ENCODE measurements at regions not wholly inside any gene's neighbourhood (a gene's known extent, or its start where the extent isn't known, plus 50 kb on each side); places are given as distances from the start of the nearest gene placed in this dataset.

GRCh38 chr9:107175041-107175440, 108.0 kb upstream of the RAD23B start:
- Mint-ChIP-seq H3K9me3 (no peaks in the 10 kb centered on the region), H3K4me3 (no peak overlapping the region), H3K27ac (no peak overlapping the region), H3K36me3 (ENCODE audit: low read depth) (no peaks in the 10 kb centered on the region), H3K4me1 (peaks cover 46% of the 10 kb centered on the region), H3K27me3 (ENCODE audit: low read depth, poor library complexity) (peaks cover 7% of the 10 kb centered on the region)
- no peak for DNase-seq
- TF ChIP-seq CTCF (IDR thresholded peaks at IDR 0.05) = no peak

GRCh38 chr9:107175816-107176435, 107.2 kb upstream of the RAD23B start:
- no peak for TF ChIP-seq CTCF (IDR thresholded peaks at IDR 0.05)
- no peak for DNase-seq
- H3K27me3 Mint-ChIP-seq (ENCODE audit: low read depth, poor library complexity) = peaks cover 7% of the 10 kb centered on the region
- peaks cover 46% of the 10 kb centered on the region for H3K4me1 Mint-ChIP-seq
- no peaks in the 10 kb centered on the region for H3K9me3 Mint-ChIP-seq
- no peak overlapping the region for H3K4me3 Mint-ChIP-seq
- no peaks in the 10 kb centered on the region for H3K36me3 Mint-ChIP-seq (ENCODE audit: low read depth)
- H3K27ac Mint-ChIP-seq = peak overlapping the region; percentile 88

GRCh38 chr9:107176436-107177151, 106.5 kb upstream of the RAD23B start:
- Mint-ChIP-seq H3K9me3 (no peaks in the 10 kb centered on the region), H3K27ac (peak overlapping the region; percentile 88), H3K4me3 (no peak overlapping the region), H3K4me1 (peaks cover 46% of the 10 kb centered on the region), H3K27me3 (ENCODE audit: low read depth, poor library complexity) (peaks cover 3% of the 10 kb centered on the region), H3K36me3 (ENCODE audit: low read depth) (no peaks in the 10 kb centered on the region)
- peak; percentile 67 for DNase-seq
- no peak for TF ChIP-seq CTCF (IDR thresholded peaks at IDR 0.05)

- Mint-ChIP-seq H3K36me3 (ENCODE audit: low read depth) (no peaks in the 10 kb centered on the region), H3K9me3 (peaks cover 3% of the 10 kb centered on the region), H3K4me3 (no peak overlapping the region), H3K4me1 (peaks cover 40% of the 10 kb centered on the region), H3K27ac (peak overlapping the region; percentile 88), H3K27me3 (ENCODE audit: low read depth, poor library complexity) (peaks cover 3% of the 10 kb centered on the region)
- DNase-seq = no peak
- no peak for TF ChIP-seq CTCF (IDR thresholded peaks at IDR 0.05)
Observed at GRCh38 chr9:107177243-107177839, 105.7 kb upstream of the RAD23B start.

- peaks cover 8% of the 10 kb centered on the region for H3K9me3 Mint-ChIP-seq
- no peak overlapping the region for H3K4me3 Mint-ChIP-seq
- H3K27me3 Mint-ChIP-seq (ENCODE audit: low read depth, poor library complexity) = peaks cover 3% of the 10 kb centered on the region
- H3K27ac Mint-ChIP-seq = no peak overlapping the region
- no peak for DNase-seq
- H3K36me3 Mint-ChIP-seq (ENCODE audit: low read depth) = no peaks in the 10 kb centered on the region
- TF ChIP-seq CTCF (IDR thresholded peaks at IDR 0.05) = no peak
- peaks cover 39% of the 10 kb centered on the region for H3K4me1 Mint-ChIP-seq
Observed at GRCh38 chr9:107177857-107178256, 105.2 kb upstream of the RAD23B start.

Data from nephron progenitor cell (in vitro differentiated cells).